Activated naive CD4-positive, alpha-beta T cell treated with anti-CD3 and anti-CD28 coated beads for 36 hours (primary cell): ENCODE measurements at regions not wholly inside any gene's neighbourhood (a gene's known extent, or its start where the extent isn't known, plus 50 kb on each side); places are given as distances from the start of the nearest gene placed in this dataset.
"Not testable (repeated sequence)": the region's sequence is repeated elsewhere in the genome, so short reads cannot be mapped to it uniquely, and the experiment has no call there.

Source experiments
- CTCF ChIA-PET: fragments of 350-600 bp; sonication (Branson Sonifier 250); formaldehyde crosslinking; loops from one replicate; lab custom pipeline; 2021; ENCODE audit warnings: antibody characterized with exemption; lab: Charles Lee
- DNase-seq: peaks from one replicate; pipeline ENCODE4 v3.0.0-alpha.2; 2020
- H3K27ac Mint-ChIP-seq: one replicate; pipeline ENCODE4 v1.8.0; 2021; ENCODE audit warnings: mild to moderate bottlenecking, mixed read lengths
- H3K27me3 Mint-ChIP-seq: one replicate; pipeline ENCODE4 v1.8.0; 2021; ENCODE audit warnings: low read depth, mixed read lengths
- H3K36me3 Mint-ChIP-seq: one replicate; pipeline ENCODE4 v1.8.0; 2021; ENCODE audit warnings: low read depth, mixed read lengths
- H3K4me1 Mint-ChIP-seq: one replicate; pipeline ENCODE4 v1.8.0; 2021; ENCODE audit warnings: low read depth, mixed read lengths
- H3K4me3 Mint-ChIP-seq: one replicate; pipeline ENCODE4 v1.8.0; 2021; ENCODE audit warnings: mild to moderate bottlenecking, moderate library complexity, mixed read lengths
- H3K9me3 Mint-ChIP-seq: one replicate; pipeline ENCODE4 v1.8.0; 2021; ENCODE audit warnings: mixed read lengths
- intact Hi-C: fragments of 100-400 bp; cut with micrococcal nuclease; formaldehyde crosslinking; loops from one replicate; pipeline ENCODE4 v1.15.1; 2023

GRCh38 chr5:84715091-84715490, 330.4 kb upstream of the EDIL3 start:
- no peak for DNase-seq
- no peaks in the 10 kb centered on the region for H3K27me3 Mint-ChIP-seq
- no peaks in the 10 kb centered on the region for H3K36me3 Mint-ChIP-seq
- H3K4me1 Mint-ChIP-seq: no peaks in the 10 kb centered on the region
- CTCF ChIA-PET: no interaction called here
- intact Hi-C loops: no loop called here
- H3K9me3 Mint-ChIP-seq: peaks cover 1% of the 10 kb centered on the region
- H3K4me3 Mint-ChIP-seq: no peak overlapping the region
- H3K27ac Mint-ChIP-seq: no peak overlapping the region

GRCh38 chr5:84709075-84709474, 324.4 kb upstream of the EDIL3 start:
- H3K27me3 Mint-ChIP-seq: no peaks in the 10 kb centered on the region
- no peaks in the 10 kb centered on the region for H3K36me3 Mint-ChIP-seq
- H3K9me3 Mint-ChIP-seq: peaks cover 3% of the 10 kb centered on the region
- H3K27ac Mint-ChIP-seq: no peak overlapping the region
- no peak for DNase-seq
- CTCF ChIA-PET: no interaction called here
- H3K4me3 Mint-ChIP-seq: no peak overlapping the region
- H3K4me1 Mint-ChIP-seq: no peaks in the 10 kb centered on the region
- intact Hi-C loops: no loop called here

DNA sequence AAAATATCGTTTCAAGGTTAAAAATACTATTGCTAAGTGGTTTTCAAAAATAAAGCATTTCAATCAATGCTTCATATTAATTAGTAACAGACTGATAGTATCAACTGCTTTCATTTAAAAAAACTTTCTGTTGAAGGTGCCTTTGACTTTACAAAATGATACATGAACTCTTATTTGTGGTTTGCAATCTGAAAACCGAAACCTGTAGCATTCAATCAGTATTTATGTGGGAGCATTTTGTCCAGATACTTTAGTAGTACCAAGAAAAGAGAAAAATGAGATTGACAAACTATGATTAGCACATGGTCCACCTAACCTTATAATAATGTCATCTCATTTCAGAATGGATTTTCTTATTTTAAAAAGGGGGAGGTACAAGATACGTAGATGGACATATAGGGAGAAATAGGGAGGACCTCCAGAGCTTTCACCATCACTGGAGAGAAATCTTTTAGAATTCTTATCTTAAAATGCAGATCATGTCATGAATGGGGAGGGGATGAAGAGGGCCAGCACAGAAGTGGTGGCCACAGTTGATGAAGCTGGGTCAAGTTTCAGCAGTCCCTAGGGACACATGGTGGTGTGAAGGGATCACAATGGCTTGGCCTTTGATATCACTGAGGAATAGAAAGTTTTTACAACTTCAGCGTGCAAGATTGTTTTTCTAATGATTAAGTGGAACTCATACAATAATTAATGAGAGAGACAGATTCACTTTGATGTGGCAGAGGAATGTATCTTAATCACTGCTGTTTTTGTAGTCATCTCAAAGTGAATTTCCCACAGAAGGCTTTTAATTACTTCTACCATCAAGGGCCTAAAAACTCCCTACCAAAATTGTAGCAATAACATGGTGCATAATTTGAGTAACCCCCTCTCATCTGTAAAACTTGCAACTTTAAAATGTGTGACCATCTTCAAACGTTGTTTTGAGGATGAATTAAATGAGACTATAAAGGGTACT, 322.3 kb upstream of the EDIL3 start:
- Mint-ChIP-seq H3K27me3 (no peaks in the 10 kb centered on the region), H3K4me1 (no peaks in the 10 kb centered on the region), H3K4me3 (no peak overlapping the region), H3K27ac (no peak overlapping the region), H3K9me3 (peaks cover 3% of the 10 kb centered on the region), H3K36me3 (no peaks in the 10 kb centered on the region)
- intact Hi-C loops: no loop called here
- CTCF ChIA-PET: no interaction called here
- DNase-seq: no peak

- H3K27ac Mint-ChIP-seq, H3K4me1 Mint-ChIP-seq, CTCF ChIA-PET, DNase-seq, H3K36me3 Mint-ChIP-seq, H3K27me3 Mint-ChIP-seq, intact Hi-C loops, H3K4me3 Mint-ChIP-seq: not testable (repeated sequence)
- peaks cover 17% of the 10 kb centered on the region for H3K9me3 Mint-ChIP-seq
These were observed 315.9 kb upstream of the EDIL3 start for GRCh38 chr5:84700545-84700944.

GRCh38 chr5:84696651-84697050, 312.0 kb upstream of the EDIL3 start:
- Mint-ChIP-seq H3K27me3 (no peaks in the 10 kb centered on the region), H3K4me3 (no peak overlapping the region), H3K4me1 (no peaks in the 10 kb centered on the region), H3K36me3 (peaks cover 1% of the 10 kb centered on the region), H3K9me3 (peaks cover 17% of the 10 kb centered on the region), H3K27ac (no peak overlapping the region)
- DNase-seq: no peak
- intact Hi-C loops: no loop called here
- CTCF ChIA-PET: no interaction called here

GRCh38 chr5:84695330-84695729, 310.6 kb upstream of the EDIL3 start:
- H3K27ac Mint-ChIP-seq: no peak overlapping the region
- no peaks in the 10 kb centered on the region for H3K36me3 Mint-ChIP-seq
- H3K4me3 Mint-ChIP-seq: no peak overlapping the region
- no peaks in the 10 kb centered on the region for H3K4me1 Mint-ChIP-seq
- H3K9me3 Mint-ChIP-seq: peaks cover 20% of the 10 kb centered on the region
- CTCF ChIA-PET: no interaction called here
- intact Hi-C loops: no loop called here
- no peaks in the 10 kb centered on the region for H3K27me3 Mint-ChIP-seq
- DNase-seq: no peak

DNA sequence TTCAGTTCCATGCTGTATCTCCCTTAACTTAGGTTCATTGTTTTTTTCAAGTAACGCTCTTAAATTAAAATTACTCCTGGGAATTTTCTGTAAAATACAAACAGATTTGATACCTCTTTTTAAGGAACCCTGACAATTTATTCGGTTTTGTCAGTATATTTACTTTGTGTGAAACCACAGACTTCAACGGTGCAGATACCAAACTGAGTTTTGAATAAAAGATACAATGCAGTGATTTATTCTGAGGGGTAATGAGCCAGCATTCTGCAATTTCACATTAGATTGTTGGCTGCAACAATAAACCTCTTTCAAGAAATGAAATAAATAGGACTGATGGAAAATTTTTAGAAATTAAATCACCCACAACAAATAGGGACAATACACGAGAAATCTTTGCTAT, 308.6 kb upstream of the EDIL3 start:
- H3K27ac Mint-ChIP-seq: no peak overlapping the region
- CTCF ChIA-PET: no interaction called here

GRCh38 chr5:84688566-84688965, 303.9 kb upstream of the EDIL3 start:
- Mint-ChIP-seq H3K36me3 (no peaks in the 10 kb centered on the region), H3K27me3 (no peaks in the 10 kb centered on the region), H3K4me3 (no peak overlapping the region), H3K4me1 (no peaks in the 10 kb centered on the region), H3K9me3 (peaks cover 4% of the 10 kb centered on the region), H3K27ac (no peak overlapping the region)
- no peak for DNase-seq
- CTCF ChIA-PET: no interaction called here
- intact Hi-C loops: no loop called here

More for the DNA sequence above, 308.6 kb upstream of the EDIL3 start:
- Mint-ChIP-seq H3K4me3 (no peak overlapping the region), H3K36me3 (no peaks in the 10 kb centered on the region), H3K4me1 (no peaks in the 10 kb centered on the region), H3K9me3 (peaks cover 13% of the 10 kb centered on the region), H3K27me3 (no peaks in the 10 kb centered on the region)
- intact Hi-C loops: no loop called here
- DNase-seq: no peak

- CTCF ChIA-PET: no interaction called here
- peaks cover 2% of the 10 kb centered on the region for H3K9me3 Mint-ChIP-seq
- DNase-seq: no peak
- no peak overlapping the region for H3K4me3 Mint-ChIP-seq
- H3K36me3 Mint-ChIP-seq: no peaks in the 10 kb centered on the region
- H3K27me3 Mint-ChIP-seq: no peaks in the 10 kb centered on the region
- H3K27ac Mint-ChIP-seq: no peak overlapping the region
- intact Hi-C loops: no loop called here
- H3K4me1 Mint-ChIP-seq: no peaks in the 10 kb centered on the region
These were observed 300.6 kb upstream of the EDIL3 start for GRCh38 chr5:84685121-84685894.

DNA sequence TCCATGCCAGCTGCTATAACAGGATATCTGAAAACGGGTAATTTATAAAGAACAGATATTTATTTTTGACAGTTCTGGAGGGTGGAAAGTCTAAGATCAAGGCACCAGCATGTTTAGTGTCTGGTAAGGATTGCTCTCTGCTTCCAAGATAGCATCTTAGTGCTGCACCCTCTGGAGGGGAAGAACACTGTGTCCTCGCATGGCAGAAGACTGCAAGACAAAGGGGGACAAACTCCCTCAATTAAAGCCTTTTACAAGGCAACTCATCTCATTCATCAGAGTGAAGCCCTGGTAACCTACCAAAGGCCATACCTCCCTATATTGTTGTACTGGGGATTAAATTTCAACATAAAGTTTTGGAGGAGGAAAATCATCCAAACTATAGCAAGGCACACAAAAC, 298.9 kb upstream of the EDIL3 start:
- intact Hi-C loops: no loop called here
- peaks cover 2% of the 10 kb centered on the region for H3K9me3 Mint-ChIP-seq
- H3K27me3 Mint-ChIP-seq: no peaks in the 10 kb centered on the region
- H3K36me3 Mint-ChIP-seq: no peaks in the 10 kb centered on the region
- H3K4me3 Mint-ChIP-seq: no peak overlapping the region
- CTCF ChIA-PET: no interaction called here
- H3K27ac Mint-ChIP-seq: no peak overlapping the region
- no peak for DNase-seq
- H3K4me1 Mint-ChIP-seq: no peaks in the 10 kb centered on the region

- no peak overlapping the region for H3K27ac Mint-ChIP-seq
- intact Hi-C loops: no loop called here
- no peaks in the 10 kb centered on the region for H3K36me3 Mint-ChIP-seq
- no peak for DNase-seq
- no peaks in the 10 kb centered on the region for H3K27me3 Mint-ChIP-seq
- peaks cover under 1% of the 10 kb centered on the region for H3K9me3 Mint-ChIP-seq
- CTCF ChIA-PET: no interaction called here
- no peaks in the 10 kb centered on the region for H3K4me1 Mint-ChIP-seq
- H3K4me3 Mint-ChIP-seq: no peak overlapping the region
These were observed 297.9 kb upstream of the EDIL3 start for GRCh38 chr5:84682531-84682930.

- CTCF ChIA-PET: no interaction called here
- Mint-ChIP-seq H3K36me3 (no peaks in the 10 kb centered on the region), H3K27ac (no peak overlapping the region), H3K9me3 (no peaks in the 10 kb centered on the region), H3K4me3 (no peak overlapping the region), H3K27me3 (no peaks in the 10 kb centered on the region), H3K4me1 (no peaks in the 10 kb centered on the region)
- DNase-seq: no peak
- intact Hi-C loops: no loop called here
These were observed 296.2 kb upstream of the EDIL3 start for GRCh38 chr5:84680908-84681307.

DNA sequence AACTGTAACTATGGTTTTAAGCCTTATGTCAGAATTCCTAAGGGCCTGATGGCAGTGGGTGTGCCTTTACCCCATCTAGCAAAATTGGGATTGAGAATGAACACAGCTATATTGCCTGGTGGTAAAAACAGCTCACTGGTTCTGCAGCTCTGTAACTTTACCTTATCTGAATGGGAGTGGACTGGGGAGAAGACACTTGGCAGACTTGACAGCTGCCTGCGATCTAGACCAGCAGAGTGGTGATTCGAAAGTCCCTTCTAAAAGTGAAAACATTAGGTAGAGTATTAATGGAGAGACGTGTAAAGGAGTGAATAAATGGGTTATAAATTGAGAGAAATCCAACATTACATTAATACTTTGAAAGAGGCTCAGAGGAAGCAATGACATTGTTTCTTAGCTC, 289.1 kb upstream of the EDIL3 start:
- CTCF ChIA-PET: no interaction called here
- no peaks in the 10 kb centered on the region for H3K27me3 Mint-ChIP-seq
- H3K36me3 Mint-ChIP-seq: no peaks in the 10 kb centered on the region
- intact Hi-C loops: no loop called here
- no peak overlapping the region for H3K4me3 Mint-ChIP-seq
- no peak for DNase-seq
- H3K9me3 Mint-ChIP-seq: peaks cover 2% of the 10 kb centered on the region
- no peak overlapping the region for H3K27ac Mint-ChIP-seq
- no peaks in the 10 kb centered on the region for H3K4me1 Mint-ChIP-seq
